H1 (cell line): ENCODE measurements at regions not wholly inside any gene's neighbourhood (a gene's known extent, or its start where the extent isn't known, plus 50 kb on each side); places are given as distances from the start of the nearest gene placed in this dataset.

ENCODE experiments used
- CTCF ChIA-PET: fragments of 300-600 bp; sonication (Branson Sonifier 250); formaldehyde crosslinking; loops from one replicate; lab custom pipeline; 2021; ENCODE audit not compliant: partially characterized antibody; lab: Charles Lee
- POLR2A ChIA-PET: fragments of 300-600 bp; sonication (Branson Sonifier 250); formaldehyde crosslinking; loops from one replicate; lab custom pipeline; 2021; ENCODE audit warnings: inconsistent platforms; ENCODE audit not compliant: partially characterized antibody; lab: Charles Lee
- DNase-seq, 2 experiments: peaks; one replicate each; pipeline versions ENCODE4 v3.0.0 to v3.0.0-alpha.2; 2010 to 2022; ENCODE audit warnings: low spot score in 2 of 2, low read depth in 1 of 2, mixed read lengths in 1 of 2
- FAIRE-seq: peaks from 2 replicates; lab custom pipeline; 2011; peaks lifted over from hg19 to GRCh38; lab: Jason Lieb, UNC
- H2AFZ ChIP-seq: 2 replicates; pipeline ENCODE4 v1.8.1; 2012; ENCODE audit warnings: low read length, inconsistent platforms
- H2AK5ac ChIP-seq: 2 replicates; pipeline ENCODE4 v1.6.1; 2013; ENCODE audit warnings: low read depth, low read length
- H2BK120ac ChIP-seq: replicated peaks from 2 replicates; pipeline ENCODE3; 2013; ENCODE audit warnings: low read depth, low read length, inconsistent platforms
- H2BK12ac ChIP-seq: 2 replicates; pipeline ENCODE4 v1.6.1; 2013; ENCODE audit warnings: low read depth, low read length
- H2BK15ac ChIP-seq: 2 replicates; pipeline ENCODE4 v1.6.1; 2013; ENCODE audit warnings: low read length
- H2BK20ac ChIP-seq: 2 replicates; pipeline ENCODE4 v1.6.1; 2013; ENCODE audit warnings: low read length
- H2BK5ac ChIP-seq: 2 replicates; pipeline ENCODE4 v1.6.1; 2013; ENCODE audit warnings: low read depth, low read length
- H3K14ac ChIP-seq: 2 replicates; pipeline ENCODE4 v1.6.1; 2013; ENCODE audit warnings: inconsistent platforms; ENCODE audit not compliant: insufficient read length
- H3K18ac ChIP-seq: 2 replicates; pipeline ENCODE4 v1.6.1; 2013; ENCODE audit warnings: low read length; ENCODE audit errors: extremely low read depth
- H3K23ac ChIP-seq: 2 replicates; pipeline ENCODE4 v1.6.1; 2013; ENCODE audit warnings: inconsistent platforms; ENCODE audit not compliant: insufficient read length
- H3K23me2 ChIP-seq: 2 replicates; pipeline ENCODE4 v1.6.1; 2013; ENCODE audit warnings: low read depth, low read length
- H3K27ac ChIP-seq: 2 replicates; pipeline ENCODE4 v1.6.1; 2011; ENCODE audit warnings: low read depth, low read length, inconsistent platforms
- H3K27me3 ChIP-seq, 4 experiments: replicated peaks in 1 of 4; 1 replicate in 1 of 4; 2 replicates in 3 of 4; pipeline versions ENCODE4 v1.6.1 to v1.8.1; 2011 to 2013; ENCODE audit warnings: low read length in 3 of 4, mild to moderate bottlenecking in 3 of 4, inconsistent platforms in 2 of 4, mixed read lengths in 2 of 4, moderate library complexity in 1 of 4; ENCODE audit not compliant: control insufficient read depth in 3 of 4, insufficient read depth in 3 of 4; ENCODE audit errors: extremely low read depth in 1 of 4
- H3K36me3 ChIP-seq, 4 experiments: 2 replicates each; pipeline versions ENCODE4 v1.6.1 to v1.8.1; 2011 to 2013; ENCODE audit warnings: mild to moderate bottlenecking in 4 of 4, low read length in 3 of 4, moderate library complexity in 2 of 4, control low read depth in 1 of 4, inconsistent platforms in 1 of 4; ENCODE audit not compliant: insufficient read depth in 4 of 4, control insufficient read depth in 2 of 4
- H3K4ac ChIP-seq: replicated peaks from 2 replicates; pipeline ENCODE3; 2013; ENCODE audit warnings: low read length, low read depth, mixed read lengths, inconsistent platforms; ENCODE audit not compliant: insufficient read length
- H3K4me1 ChIP-seq, 4 experiments: replicated peaks in 1 of 4; 1 replicate in 1 of 4; 2 replicates in 3 of 4; pipeline versions ENCODE4 v1.6.1 to v1.8.1; 2011 to 2013; ENCODE audit warnings: low read length in 3 of 4, inconsistent platforms in 2 of 4, mixed read lengths in 1 of 4; ENCODE audit not compliant: insufficient read depth in 4 of 4, control insufficient read depth in 3 of 4
- H3K4me2 ChIP-seq, 2 experiments: 2 replicates each; pipeline versions ENCODE4 v1.6.1 to v1.8.1; 2011 to 2013; ENCODE audit warnings: low read depth in 2 of 2, low read length in 2 of 2, control low read depth in 1 of 2, inconsistent platforms in 1 of 2, mild to moderate bottlenecking in 1 of 2; ENCODE audit not compliant: insufficient read depth in 1 of 2
- H3K4me3 ChIP-seq, 4 experiments: fragments of 200-600, 300-600 bp in 1 of 4; sonication (generic), shearing (Covaris generic), sonication (Bioruptor Twin) in 1 of 4; 2 replicates each; pipeline versions ENCODE4 v1.5.1 to v1.8.1; 2011 to 2016; ENCODE audit warnings: low read length in 4 of 4, low read depth in 3 of 4, control low read depth in 2 of 4, inconsistent platforms in 2 of 4, mild to moderate bottlenecking in 2 of 4, mixed read lengths in 1 of 4, moderate library complexity in 1 of 4; ENCODE audit not compliant: insufficient read depth in 2 of 4; ENCODE audit errors: extremely low read depth in 1 of 4
- H3K56ac ChIP-seq: replicated peaks from 2 replicates; pipeline ENCODE3; 2013; ENCODE audit warnings: low read depth, mild to moderate bottlenecking, mixed read lengths, low read length, inconsistent platforms; ENCODE audit not compliant: insufficient read length
- H3K79me1 ChIP-seq: 2 replicates; pipeline ENCODE4 v1.6.1; 2013; ENCODE audit warnings: low read depth, low read length, control low read depth
- H3K79me2 ChIP-seq, 2 experiments: 2 replicates each; pipeline versions ENCODE4 v1.6.1 to v1.8.1; 2012 to 2013; ENCODE audit warnings: low read length in 2 of 2, mild to moderate bottlenecking in 2 of 2, inconsistent platforms in 1 of 2; ENCODE audit not compliant: insufficient read depth in 2 of 2, control insufficient read depth in 1 of 2
- H3K9ac ChIP-seq, 4 experiments: replicated peaks in 1 of 4; 1 replicate in 1 of 4; 2 replicates in 3 of 4; pipeline versions ENCODE4 v1.6.1 to v1.8.1; 2011 to 2013; ENCODE audit warnings: low read depth in 3 of 4, low read length in 3 of 4, control low read depth in 2 of 4, mild to moderate bottlenecking in 2 of 4, moderate library complexity in 2 of 4, inconsistent platforms in 1 of 4; ENCODE audit errors: extremely low read depth in 1 of 4
- H3K9me3 ChIP-seq, 2 experiments: 2 replicates each; pipeline versions ENCODE4 v1.6.1 to v1.8.1; 2012 to 2013; ENCODE audit warnings: mild to moderate bottlenecking in 2 of 2, moderate library complexity in 2 of 2, control low read depth in 1 of 2, inconsistent platforms in 1 of 2, low read depth in 1 of 2, low read length in 1 of 2, mixed read lengths in 1 of 2; ENCODE audit not compliant: insufficient read depth in 2 of 2
- H4K20me1 ChIP-seq, 2 experiments: replicated peaks in 1 of 2; 2 replicates each; pipeline versions ENCODE3 to v1.8.1; 2011 to 2013; ENCODE audit warnings: inconsistent platforms in 2 of 2, low read length in 2 of 2, mild to moderate bottlenecking in 1 of 2; ENCODE audit not compliant: insufficient read depth in 2 of 2, control insufficient read depth in 1 of 2
- H4K5ac ChIP-seq: 2 replicates; pipeline ENCODE4 v1.6.1; 2013; ENCODE audit warnings: low read length, low read depth, mixed read lengths, inconsistent platforms; ENCODE audit not compliant: insufficient read length
- H4K8ac ChIP-seq: 2 replicates; pipeline ENCODE4 v1.8.0; 2013; ENCODE audit warnings: mild to moderate bottlenecking, moderate library complexity, low read length, inconsistent platforms; ENCODE audit not compliant: insufficient read depth; ENCODE audit errors: extremely low read depth
- H4K91ac ChIP-seq: replicated peaks from 2 replicates; pipeline ENCODE3; 2013; ENCODE audit warnings: low read length, mixed read lengths, inconsistent platforms; ENCODE audit not compliant: insufficient read length
- BACH1 ChIP-seq: IDR thresholded peaks from 2 replicates; pipeline ENCODE4 v1.6.1; 2012; ENCODE audit warnings: low read length, improper control_type of control experiment
- CTBP2 ChIP-seq: IDR thresholded peaks from 2 replicates; pipeline ENCODE4 v1.7.0; 2011; ENCODE audit warnings: borderline replicate concordance, mild to moderate bottlenecking, moderate library complexity, mixed read lengths, low read length; ENCODE audit not compliant: insufficient read depth, insufficient read length
- EZH2 ChIP-seq: fragments of 200-600 bp; sonication (generic); IDR thresholded peaks from 2 replicates; pipeline ENCODE4 v1.7.1; 2012; ENCODE audit warnings: low read depth, mild to moderate bottlenecking, moderate library complexity, low read length, inconsistent platforms; ENCODE audit not compliant: severe bottlenecking
- FOSL1 ChIP-seq: IDR thresholded peaks from 2 replicates; pipeline ENCODE4 v1.6.1; 2011; ENCODE audit warnings: mild to moderate bottlenecking, low read depth, low read length, moderate library complexity; ENCODE audit not compliant: insufficient read depth
- HDAC6 ChIP-seq: IDR thresholded peaks from one replicate; pipeline ENCODE4 v1.7.1; 2012; ENCODE audit warnings: low read depth, mild to moderate bottlenecking, inconsistent platforms, low read length, moderate library complexity
- KDM5A ChIP-seq: fragments of 200-600 bp; IDR thresholded peaks from 2 replicates; pipeline ENCODE4 v1.7.1; 2012; ENCODE audit warnings: mild to moderate bottlenecking, low read length, inconsistent platforms, mixed read lengths
- MAFK ChIP-seq: IDR thresholded peaks from 2 replicates; pipeline ENCODE4 v1.6.1; 2012; ENCODE audit warnings: low read depth, mild to moderate bottlenecking, improper control_type of control experiment, low read length
- NANOG ChIP-seq: IDR thresholded peaks from 2 replicates; pipeline ENCODE4 v1.6.1; 2011; ENCODE audit warnings: low read length, low read depth, mild to moderate bottlenecking, inconsistent platforms; ENCODE audit not compliant: insufficient read depth, poor library complexity, severe bottlenecking
- NRF1 ChIP-seq: IDR thresholded peaks from 2 replicates; pipeline ENCODE4 v1.6.1; 2011; ENCODE audit warnings: mild to moderate bottlenecking, low read depth, low read length, improper control_type of control experiment
- TAF7 ChIP-seq: optimal IDR thresholded peaks from 2 replicates; pipeline ENCODE3; 2011; ENCODE audit warnings: low read depth, mild to moderate bottlenecking, inconsistent platforms, low read length, moderate library complexity, borderline replicate concordance
- TEAD4 ChIP-seq: IDR thresholded peaks from 2 replicates; pipeline ENCODE4 v1.6.1; 2012; ENCODE audit warnings: low read depth, low read length, inconsistent platforms, mixed read lengths
- WGBS, 2 experiments: shearing (Covaris generic) in 1 of 2; methylation state at CpG; one replicate each; pipeline versions ENCODE4 v1.1.6 to v1.1.7; 2013 to 2015; ENCODE audit warnings: low lambda C conversion rate in 2 of 2, mixed read lengths in 2 of 2, inconsistent platforms in 1 of 2, low coverage in 1 of 2, missing lambda C conversion rate in 1 of 2; ENCODE audit not compliant: insufficient replicate concordance in 2 of 2, insufficient coverage in 1 of 2, insufficient read length in 1 of 2; ENCODE audit errors: extremely low coverage in 1 of 2, missing lambda C conversion rate in 1 of 2; 5-methylcytosine and 5-hydroxymethylcytosine counted together
- TF ChIP-seq, protein P1 (sequence below): IDR thresholded peaks from 2 replicates; pipeline ENCODE4 v1.6.1; 2011; ENCODE audit warnings: low read depth, mild to moderate bottlenecking, low read length; ENCODE audit not compliant: insufficient read depth
- TF ChIP-seq, protein P2 (sequence below): IDR thresholded peaks from 2 replicates; pipeline ENCODE4 v1.6.1; 2012; ENCODE audit warnings: inconsistent platforms
- TF ChIP-seq, protein P3 (sequence below): IDR thresholded peaks from 2 replicates; pipeline ENCODE4 v1.6.1; 2012; ENCODE audit warnings: inconsistent platforms

DNA sequence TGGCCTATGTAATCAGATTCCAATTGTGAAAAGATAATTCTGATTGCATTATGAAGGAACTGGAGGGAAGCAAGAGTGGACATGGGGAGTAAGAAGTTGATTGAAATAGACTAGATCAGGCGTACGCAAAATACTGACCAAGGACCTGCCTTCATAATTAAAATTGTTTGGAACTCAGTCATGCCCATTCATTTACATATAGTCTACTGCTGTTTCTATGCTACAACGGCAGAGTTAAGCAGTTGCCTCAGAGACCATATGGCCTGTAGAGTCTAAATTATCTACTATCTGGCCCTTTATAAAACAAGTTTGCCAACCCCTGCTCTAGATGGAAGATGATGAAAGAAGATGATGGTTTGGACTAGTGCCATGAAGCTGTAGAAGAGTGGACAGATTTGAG is 170.0 kb upstream of the ARID2 start:
- H3K56ac ChIP-seq = no peak overlapping the region
- FAIRE-seq = no peak
- H2BK20ac ChIP-seq = no peak overlapping the region
- no peak overlapping the region for H3K27ac ChIP-seq
- H3K36me3 ChIP-seq = no peaks in the 10 kb centered on the region
- no peak overlapping the region for H2BK120ac ChIP-seq
- H3K4ac ChIP-seq = no peak overlapping the region
- 84% methylated on average over 3 of the region's 3 CpGs; no CpG with 5 or more reads in 1 of the 2 experiments for WGBS, 2 experiments
- no peak overlapping the region for H4K91ac ChIP-seq
- no peak overlapping the region for H4K8ac ChIP-seq
- no peak overlapping the region for H2BK15ac ChIP-seq
- ChIA-PET POLR2A (no interaction called here), CTCF (no interaction called here)
- no peak overlapping the region for H3K4me2 ChIP-seq
- no peaks in the 10 kb centered on the region for H3K23me2 ChIP-seq
- H3K14ac ChIP-seq = no peak overlapping the region
- H3K79me2 ChIP-seq = no peaks in the 10 kb centered on the region
- H3K9ac ChIP-seq = no peak overlapping the region
- H2AFZ ChIP-seq = no peak overlapping the region
- no peaks in the 10 kb centered on the region for H3K4me1 ChIP-seq
- no peak overlapping the region for H3K4me3 ChIP-seq
- H4K5ac ChIP-seq = no peak overlapping the region
- no peaks in the 10 kb centered on the region for H3K9me3 ChIP-seq
- H3K79me1 ChIP-seq = no peaks in the 10 kb centered on the region
- H4K20me1 ChIP-seq = no peaks in the 10 kb centered on the region
- DNase-seq = no peak
- H2BK12ac ChIP-seq = no peak overlapping the region
- H3K23ac ChIP-seq = no peak overlapping the region
- no peak overlapping the region for H3K18ac ChIP-seq
- H2AK5ac ChIP-seq = no peak overlapping the region
- no peak overlapping the region for H2BK5ac ChIP-seq
- no peaks in the 10 kb centered on the region for H3K27me3 ChIP-seq
- TF ChIP-seq CTBP2 (no peak), TEAD4 (no peak), KDM5A (no peak), BACH1 (no peak), HDAC6 (no peak), NANOG (no peak), MAFK (no peak), FOSL1 (no peak), TAF7 (no peak), NRF1 (no peak), EZH2 (no peak)
- TF ChIP-seq, protein P1, sequence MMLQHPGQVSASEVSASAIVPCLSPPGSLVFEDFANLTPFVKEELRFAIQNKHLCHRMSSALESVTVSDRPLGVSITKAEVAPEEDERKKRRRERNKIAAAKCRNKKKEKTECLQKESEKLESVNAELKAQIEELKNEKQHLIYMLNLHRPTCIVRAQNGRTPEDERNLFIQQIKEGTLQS = no peak
- TF ChIP-seq, protein P2, sequence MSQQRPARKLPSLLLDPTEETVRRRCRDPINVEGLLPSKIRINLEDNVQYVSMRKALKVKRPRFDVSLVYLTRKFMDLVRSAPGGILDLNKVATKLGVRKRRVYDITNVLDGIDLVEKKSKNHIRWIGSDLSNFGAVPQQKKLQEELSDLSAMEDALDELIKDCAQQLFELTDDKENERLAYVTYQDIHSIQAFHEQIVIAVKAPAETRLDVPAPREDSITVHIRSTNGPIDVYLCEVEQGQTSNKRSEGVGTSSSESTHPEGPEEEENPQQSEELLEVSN = no peak
- TF ChIP-seq, protein P3, sequence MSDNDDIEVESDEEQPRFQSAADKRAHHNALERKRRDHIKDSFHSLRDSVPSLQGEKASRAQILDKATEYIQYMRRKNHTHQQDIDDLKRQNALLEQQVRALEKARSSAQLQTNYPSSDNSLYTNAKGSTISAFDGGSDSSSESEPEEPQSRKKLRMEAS = no peak
